GM10248 (cell line): ENCODE measurements at regions not wholly inside any gene's neighbourhood (a gene's known extent, or its start where the extent isn't known, plus 50 kb on each side); places are given as distances from the start of the nearest gene placed in this dataset.

Experiments
- CTCF ChIA-PET: fragments of 300-600 bp; sonication (Branson Sonifier 250); formaldehyde crosslinking; extraction: SDS; loops from one replicate; lab custom pipeline; 2021; ENCODE audit warnings: antibody characterized with exemption; lab: Yijun Ruan, JAX
- POLR2A ChIA-PET: fragments of 350-650 bp; sonication (Branson Sonifier 250); formaldehyde crosslinking; extraction: SDS; loops from one replicate; lab custom pipeline; 2020; ENCODE audit warnings: antibody characterized with exemption; lab: Yijun Ruan, JAX
- DNase-seq: peaks from one replicate; pipeline ENCODE4 v3.0.0; 2012; ENCODE audit errors: extremely low spot score
- TF ChIP-seq, protein P1 (sequence below): IDR thresholded peaks from 2 replicates; pipeline ENCODE4 v1.5.1; 2012; ENCODE audit warnings: mild to moderate bottlenecking, low read depth; ENCODE audit errors: extremely low read depth, missing control alignments, control extremely low read depth

DNA sequence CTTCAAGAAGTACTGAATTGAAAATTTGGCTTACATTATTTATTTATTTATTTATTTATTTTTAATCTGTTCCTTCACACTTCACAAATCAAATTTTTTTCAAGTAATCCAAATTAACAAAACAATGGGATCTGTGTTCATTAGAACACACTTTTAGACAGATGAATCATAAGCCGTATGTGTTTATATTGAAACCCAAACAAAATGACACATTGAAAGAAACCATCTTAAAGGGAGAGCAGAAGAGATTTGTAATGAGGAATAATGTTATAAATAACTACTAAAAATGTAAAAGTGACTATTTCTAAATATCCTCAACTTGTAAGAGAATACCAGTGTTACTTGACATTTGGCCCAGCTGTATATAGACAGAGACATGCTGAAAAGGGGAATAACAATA lies 991.0 kb upstream of the CHAC2 start:
- ChIA-PET POLR2A (no interaction called here), CTCF (interaction anchor here (0.9 kb wide), 1 partner anchor 47 kb away, joined by 3 read pairs; no protein-coding TSS in a partner anchor)
- DNase-seq = no peak
- TF ChIP-seq, protein P1, sequence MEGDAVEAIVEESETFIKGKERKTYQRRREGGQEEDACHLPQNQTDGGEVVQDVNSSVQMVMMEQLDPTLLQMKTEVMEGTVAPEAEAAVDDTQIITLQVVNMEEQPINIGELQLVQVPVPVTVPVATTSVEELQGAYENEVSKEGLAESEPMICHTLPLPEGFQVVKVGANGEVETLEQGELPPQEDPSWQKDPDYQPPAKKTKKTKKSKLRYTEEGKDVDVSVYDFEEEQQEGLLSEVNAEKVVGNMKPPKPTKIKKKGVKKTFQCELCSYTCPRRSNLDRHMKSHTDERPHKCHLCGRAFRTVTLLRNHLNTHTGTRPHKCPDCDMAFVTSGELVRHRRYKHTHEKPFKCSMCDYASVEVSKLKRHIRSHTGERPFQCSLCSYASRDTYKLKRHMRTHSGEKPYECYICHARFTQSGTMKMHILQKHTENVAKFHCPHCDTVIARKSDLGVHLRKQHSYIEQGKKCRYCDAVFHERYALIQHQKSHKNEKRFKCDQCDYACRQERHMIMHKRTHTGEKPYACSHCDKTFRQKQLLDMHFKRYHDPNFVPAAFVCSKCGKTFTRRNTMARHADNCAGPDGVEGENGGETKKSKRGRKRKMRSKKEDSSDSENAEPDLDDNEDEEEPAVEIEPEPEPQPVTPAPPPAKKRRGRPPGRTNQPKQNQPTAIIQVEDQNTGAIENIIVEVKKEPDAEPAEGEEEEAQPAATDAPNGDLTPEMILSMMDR = no peak

DNA sequence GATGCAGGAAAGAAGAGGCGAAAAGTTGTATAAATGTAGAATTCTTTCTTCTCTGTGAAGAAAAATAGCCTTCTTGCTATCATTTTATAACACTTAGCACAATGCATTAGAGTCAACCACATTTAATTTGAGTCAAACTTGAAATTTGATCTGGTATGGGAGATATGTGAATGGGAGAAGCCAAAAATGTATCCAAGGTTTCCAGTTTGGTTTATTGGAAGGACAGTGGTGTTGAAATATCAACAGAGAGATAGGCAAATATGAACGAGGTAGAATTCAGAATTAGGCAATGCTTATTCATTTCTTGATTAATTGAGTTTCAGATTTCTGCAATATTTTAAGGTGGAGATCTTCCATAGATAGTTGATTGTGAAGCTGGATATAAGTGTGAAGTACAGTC lies 991.9 kb upstream of the CHAC2 start:
- DNase-seq = no peak
- ChIA-PET CTCF (interaction anchor here (0.9 kb wide), 1 partner anchor 46 kb away, joined by 3 read pairs; no protein-coding TSS in a partner anchor), POLR2A (no interaction called here)
- TF ChIP-seq, protein P1 = no peak

DNA sequence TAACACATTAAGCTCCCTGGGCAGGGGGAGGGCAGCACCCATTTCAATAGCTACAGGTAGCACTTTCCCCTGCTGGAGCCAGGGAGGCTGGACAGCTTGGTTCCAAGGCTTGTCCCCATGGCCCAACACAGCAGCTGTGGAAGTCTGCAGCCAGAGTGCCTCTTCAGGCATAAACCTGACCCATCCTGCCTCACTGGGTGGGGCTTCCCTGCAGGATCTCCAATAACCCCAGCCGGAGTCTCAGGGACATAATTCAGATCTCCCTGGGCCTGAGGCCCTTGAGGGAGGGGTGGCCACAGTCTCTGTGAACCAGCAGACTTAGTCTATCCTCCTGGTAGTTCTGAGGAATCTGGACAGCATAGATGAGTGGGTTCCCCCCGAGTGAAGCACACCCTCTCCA lies 1001.9 kb upstream of the CHAC2 start:
- ChIA-PET CTCF (interaction anchor here (0.7 kb wide), 1 partner anchor 23 kb away, joined by 3 read pairs; no protein-coding TSS in a partner anchor), POLR2A (no interaction called here)
- TF ChIP-seq, protein P1 = no peak
- DNase-seq = no peak

DNA sequence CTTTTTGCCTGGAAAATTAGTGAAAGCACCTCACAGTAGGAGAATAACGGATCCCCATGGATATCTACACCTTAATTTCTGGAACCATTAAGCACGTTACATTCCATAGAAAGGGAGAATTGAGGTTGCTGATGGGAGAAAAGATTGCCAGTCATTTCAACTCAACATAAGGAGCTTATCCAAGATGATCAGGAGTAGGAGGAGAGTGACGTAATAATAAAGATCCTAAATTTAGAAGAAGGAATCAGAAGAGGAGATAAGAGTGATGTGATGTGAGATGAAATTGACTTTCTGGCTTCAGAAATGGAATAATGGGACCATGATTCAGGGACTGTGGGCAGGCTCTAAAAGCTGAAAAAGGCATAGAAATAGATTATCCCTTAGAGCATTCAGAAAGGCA lies 1017.8 kb upstream of the CHAC2 start:
- POLR2A ChIA-PET = no interaction called here
- CTCF ChIA-PET = no interaction called here
- TF ChIP-seq, protein P1 = no peak
- DNase-seq = no peak

DNA sequence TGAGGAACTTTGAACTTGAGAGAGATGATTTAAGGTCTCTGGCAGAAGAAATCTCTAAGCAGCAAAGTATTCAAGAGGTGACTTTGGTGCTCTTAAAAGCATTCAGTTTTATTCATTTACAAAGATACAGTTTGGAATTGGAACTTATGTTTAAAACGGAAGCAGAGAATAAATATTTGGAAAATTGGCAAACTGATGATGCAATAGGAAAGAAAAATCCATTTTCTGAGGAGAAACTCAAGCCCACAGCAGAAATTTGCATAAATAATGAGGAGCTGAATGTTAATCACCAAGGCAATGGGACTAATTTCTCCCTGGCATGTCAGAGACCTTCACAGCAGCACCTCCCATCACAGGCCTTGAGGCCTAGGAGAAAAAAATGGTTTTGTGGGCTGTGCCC lies 1022.5 kb upstream of the CHAC2 start:
- DNase-seq = no peak
- ChIA-PET POLR2A (no interaction called here), CTCF (interaction anchor here (1.2 kb wide), 1 partner anchor 249 kb away, joined by 3 read pairs; no protein-coding TSS in a partner anchor)
- TF ChIP-seq, protein P1 = no peak

DNA sequence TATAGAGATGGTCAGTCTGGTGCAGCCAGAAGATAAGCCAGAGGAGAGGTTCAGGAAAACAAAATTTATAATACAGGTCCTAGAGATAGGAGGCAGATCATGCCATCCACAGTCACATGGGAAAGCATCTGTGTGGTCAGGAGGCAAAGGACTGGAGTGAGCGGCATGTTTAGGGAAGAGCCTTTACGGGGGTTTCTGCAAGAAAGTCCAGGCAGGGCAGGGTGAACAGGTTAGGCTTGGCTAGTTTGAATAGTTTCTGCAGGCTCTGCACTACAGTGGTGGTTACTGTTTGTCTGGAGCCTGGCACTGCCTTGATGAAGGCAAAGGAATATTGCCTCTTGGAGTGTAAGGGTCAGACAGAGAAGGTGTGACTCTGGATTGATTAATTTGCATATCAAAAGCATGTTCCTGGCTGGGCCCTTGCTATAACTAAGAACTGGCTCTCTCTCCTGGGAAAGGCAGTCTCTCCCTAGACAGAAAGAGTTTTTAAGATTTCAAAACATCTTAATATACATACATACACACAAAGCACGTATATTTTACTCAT lies 1034.7 kb upstream of the CHAC2 start:
- TF ChIP-seq, protein P1 = no peak
- no peak for DNase-seq
- ChIA-PET POLR2A (no interaction called here), CTCF (no interaction called here)
